ENCODE measurements at regions not wholly inside any gene's neighbourhood (a gene's known extent, or its start where the extent isn't known, plus 50 kb on each side); places are given as distances from the start of the nearest gene placed in this dataset.
A peak's percentile ranks its signal among the peaks of the same experiment; 100 is the strongest.

GRCh38 chr14:106201376-106201775, 675.0 kb downstream of the TMEM121 start:
- DNase-seq (ENCODE audit: low spot score): no peak
- TF ChIP-seq, protein P1, sequence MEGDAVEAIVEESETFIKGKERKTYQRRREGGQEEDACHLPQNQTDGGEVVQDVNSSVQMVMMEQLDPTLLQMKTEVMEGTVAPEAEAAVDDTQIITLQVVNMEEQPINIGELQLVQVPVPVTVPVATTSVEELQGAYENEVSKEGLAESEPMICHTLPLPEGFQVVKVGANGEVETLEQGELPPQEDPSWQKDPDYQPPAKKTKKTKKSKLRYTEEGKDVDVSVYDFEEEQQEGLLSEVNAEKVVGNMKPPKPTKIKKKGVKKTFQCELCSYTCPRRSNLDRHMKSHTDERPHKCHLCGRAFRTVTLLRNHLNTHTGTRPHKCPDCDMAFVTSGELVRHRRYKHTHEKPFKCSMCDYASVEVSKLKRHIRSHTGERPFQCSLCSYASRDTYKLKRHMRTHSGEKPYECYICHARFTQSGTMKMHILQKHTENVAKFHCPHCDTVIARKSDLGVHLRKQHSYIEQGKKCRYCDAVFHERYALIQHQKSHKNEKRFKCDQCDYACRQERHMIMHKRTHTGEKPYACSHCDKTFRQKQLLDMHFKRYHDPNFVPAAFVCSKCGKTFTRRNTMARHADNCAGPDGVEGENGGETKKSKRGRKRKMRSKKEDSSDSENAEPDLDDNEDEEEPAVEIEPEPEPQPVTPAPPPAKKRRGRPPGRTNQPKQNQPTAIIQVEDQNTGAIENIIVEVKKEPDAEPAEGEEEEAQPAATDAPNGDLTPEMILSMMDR (IDR thresholded peaks at IDR 0.05; ENCODE audit: extremely low read depth, missing control alignments): no peak

DNA sequence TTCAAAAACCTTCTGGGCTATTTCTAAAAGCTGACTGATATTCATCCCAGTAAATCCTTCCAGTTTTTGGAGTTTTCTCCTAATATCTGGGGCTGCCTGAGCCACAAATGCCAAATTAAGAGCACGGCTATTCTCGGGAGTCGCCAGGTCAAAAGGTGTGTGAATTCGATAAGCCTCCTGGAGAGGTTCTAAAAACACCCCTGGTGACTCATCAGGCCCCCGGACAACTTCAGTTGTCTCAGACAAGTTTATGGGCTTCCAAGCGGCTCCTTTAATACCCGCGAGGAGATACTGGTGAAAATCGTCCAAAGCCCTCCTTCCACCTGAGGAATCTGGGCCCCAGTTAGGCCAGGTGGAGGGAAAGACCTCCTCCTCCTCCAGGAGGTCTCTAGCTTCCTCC, 677.1 kb downstream of the TMEM121 start:
- no peak for DNase-seq (ENCODE audit: low spot score)
- TF ChIP-seq, protein P1 (IDR thresholded peaks at IDR 0.05; ENCODE audit: extremely low read depth, missing control alignments): no peak

DNA sequence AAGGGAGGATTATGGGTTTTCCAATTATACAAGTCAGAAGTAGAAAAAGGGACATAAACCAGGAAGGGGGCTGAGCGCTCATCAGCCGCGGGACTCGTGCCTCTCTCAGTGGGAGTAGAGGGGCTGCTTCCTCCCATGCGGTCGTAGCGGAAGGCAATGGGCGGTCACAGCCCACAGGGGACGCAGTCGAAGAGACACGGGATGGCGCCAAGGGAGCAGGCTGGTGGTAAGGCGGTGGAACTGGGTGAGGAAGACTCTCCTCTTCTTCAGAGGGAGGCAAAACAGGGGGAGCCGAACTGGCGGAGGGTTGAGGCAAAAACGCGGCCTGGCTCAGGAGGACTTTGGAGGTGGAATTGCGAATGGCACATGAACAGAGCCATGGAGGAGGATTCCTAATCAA, 677.7 kb downstream of the TMEM121 start:
- TF ChIP-seq, protein P1 (IDR thresholded peaks at IDR 0.05; ENCODE audit: extremely low read depth, missing control alignments): no peak
- DNase-seq (ENCODE audit: low spot score): no peak

DNA sequence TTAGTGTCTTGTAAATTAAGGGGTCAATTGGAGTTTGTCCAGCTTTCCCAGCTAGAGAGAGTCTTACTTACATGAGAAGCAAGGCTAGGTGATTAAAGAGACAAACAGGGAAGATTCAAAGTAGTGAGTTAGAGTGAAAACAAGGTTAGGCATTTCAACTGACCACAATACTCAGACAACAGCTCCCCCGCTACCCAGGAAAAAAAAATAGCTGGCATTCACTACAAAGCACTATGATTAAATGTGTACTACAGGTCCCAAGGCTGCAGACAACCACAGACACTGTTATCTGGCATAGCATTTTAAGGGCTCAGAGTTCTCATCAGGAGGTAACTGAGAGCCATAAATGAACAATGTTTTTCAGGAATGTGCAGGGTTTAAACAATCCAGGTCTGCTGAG, 680.9 kb downstream of the TMEM121 start:
- no peak for DNase-seq (ENCODE audit: low spot score)
- TF ChIP-seq, protein P1 (IDR thresholded peaks at IDR 0.05; ENCODE audit: extremely low read depth, missing control alignments): no peak

- DNase-seq (ENCODE audit: low spot score): no peak
- TF ChIP-seq, protein P1 (IDR thresholded peaks at IDR 0.05; ENCODE audit: extremely low read depth, missing control alignments): no peak
Measured at GRCh38 chr14:106208794-106209193, 682.4 kb downstream of the TMEM121 start.

- TF ChIP-seq, protein P1 (IDR thresholded peaks at IDR 0.05; ENCODE audit: extremely low read depth, missing control alignments): no peak
- no peak for DNase-seq (ENCODE audit: low spot score)
Measured at GRCh38 chr14:106209755-106210154, 683.4 kb downstream of the TMEM121 start.

DNA sequence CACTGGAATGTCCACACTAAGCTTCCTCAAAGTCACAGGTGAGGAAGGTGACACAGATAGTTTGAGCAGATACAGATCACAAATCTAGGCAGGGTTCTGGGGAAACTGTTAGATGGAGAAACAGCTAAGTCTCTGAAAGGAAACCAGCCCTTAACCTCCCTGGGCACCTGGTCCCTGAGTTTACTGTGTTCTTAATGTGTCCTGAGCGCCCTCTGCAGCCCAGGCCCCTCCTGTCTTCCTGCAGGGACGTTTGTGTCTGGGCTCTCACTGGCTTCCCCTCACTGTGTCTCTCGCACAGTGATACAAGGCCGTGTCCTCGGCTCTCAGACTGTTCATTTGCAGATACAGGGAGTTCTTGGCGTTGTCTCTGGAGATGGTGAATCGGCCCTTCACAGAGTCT, 684.3 kb downstream of the TMEM121 start:
- TF ChIP-seq, protein P1 (IDR thresholded peaks at IDR 0.05; ENCODE audit: extremely low read depth, missing control alignments): no peak
- DNase-seq (ENCODE audit: low spot score): peak; percentile 8

Measured in GM20000 (cell line).